ENCODE measurements at regions not wholly inside any gene's neighbourhood (a gene's known extent, or its start where the extent isn't known, plus 50 kb on each side); places are given as distances from the start of the nearest gene placed in this dataset.

DNA sequence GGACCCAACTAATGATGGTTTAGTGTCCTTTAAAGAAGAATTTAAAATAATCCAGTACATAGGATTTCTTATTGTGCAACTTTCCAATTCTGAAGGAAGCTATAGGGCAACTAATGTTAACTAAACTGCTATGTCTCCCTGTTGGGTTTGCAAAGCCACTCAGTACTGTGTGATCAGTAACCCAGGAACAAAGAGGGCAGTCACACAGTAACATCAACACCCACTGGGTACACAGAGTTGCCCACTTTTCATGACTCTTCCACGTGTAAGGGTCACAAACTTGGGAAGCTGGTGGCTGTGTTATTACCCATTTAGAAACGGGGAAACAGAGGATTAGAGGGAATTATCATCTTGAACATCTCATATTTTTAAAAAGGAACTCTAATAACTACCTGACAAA, 555.0 kb upstream of the DIPK2B start:
- TF ChIP-seq, protein P1, sequence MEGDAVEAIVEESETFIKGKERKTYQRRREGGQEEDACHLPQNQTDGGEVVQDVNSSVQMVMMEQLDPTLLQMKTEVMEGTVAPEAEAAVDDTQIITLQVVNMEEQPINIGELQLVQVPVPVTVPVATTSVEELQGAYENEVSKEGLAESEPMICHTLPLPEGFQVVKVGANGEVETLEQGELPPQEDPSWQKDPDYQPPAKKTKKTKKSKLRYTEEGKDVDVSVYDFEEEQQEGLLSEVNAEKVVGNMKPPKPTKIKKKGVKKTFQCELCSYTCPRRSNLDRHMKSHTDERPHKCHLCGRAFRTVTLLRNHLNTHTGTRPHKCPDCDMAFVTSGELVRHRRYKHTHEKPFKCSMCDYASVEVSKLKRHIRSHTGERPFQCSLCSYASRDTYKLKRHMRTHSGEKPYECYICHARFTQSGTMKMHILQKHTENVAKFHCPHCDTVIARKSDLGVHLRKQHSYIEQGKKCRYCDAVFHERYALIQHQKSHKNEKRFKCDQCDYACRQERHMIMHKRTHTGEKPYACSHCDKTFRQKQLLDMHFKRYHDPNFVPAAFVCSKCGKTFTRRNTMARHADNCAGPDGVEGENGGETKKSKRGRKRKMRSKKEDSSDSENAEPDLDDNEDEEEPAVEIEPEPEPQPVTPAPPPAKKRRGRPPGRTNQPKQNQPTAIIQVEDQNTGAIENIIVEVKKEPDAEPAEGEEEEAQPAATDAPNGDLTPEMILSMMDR (optimal IDR thresholded peaks at IDR 0.05 in 1 of 3, IDR thresholded peaks at IDR 0.05 in 1 of 3, conservative IDR thresholded peaks at IDR 0.05 in 1 of 3; ENCODE audit: extremely low read depth in 1 of 3, insufficient read depth in 2 of 3, low read length in 3 of 3) = no peak
- no peak for TF ChIP-seq EZH2 (IDR thresholded peaks at IDR 0.05; ENCODE audit: low read length)
